ENCODE measurements at regions not wholly inside any gene's neighbourhood (a gene's known extent, or its start where the extent isn't known, plus 50 kb on each side); places are given as distances from the start of the nearest gene placed in this dataset.

GRCh38 chr6:131382631-131383030 is 190.4 kb upstream of the ARG1 start:
- no peak for DNase-seq (ENCODE audit: low spot score)
- H3K4me3 Mint-ChIP-seq (ENCODE audit: unreplicated experiment) = no peak overlapping the region

GRCh38 chr6:131383421-131384411 is 189.3 kb upstream of the ARG1 start:
- Mint-ChIP-seq H3K9me3 (ENCODE audit: low read depth) (peaks cover 4% of the 10 kb centered on the region), H3K36me3 (ENCODE audit: low read depth) (no peaks in the 10 kb centered on the region), H3K27me3 (ENCODE audit: low read depth) (peaks cover 4% of the 10 kb centered on the region), H3K4me3 (ENCODE audit: unreplicated experiment) (no peak overlapping the region), H3K4me1 (ENCODE audit: low read depth) (peaks cover 19% of the 10 kb centered on the region), H3K27ac (ENCODE audit: unreplicated experiment) (peak overlapping the region; percentile 1)
- no peak for DNase-seq (ENCODE audit: low spot score)
- no peak for TF ChIP-seq CTCF (IDR thresholded peaks at IDR 0.05)

More at GRCh38 chr6:131382631-131383030, 190.4 kb upstream of the ARG1 start:
- Mint-ChIP-seq H3K9me3 (ENCODE audit: low read depth) (peaks cover 4% of the 10 kb centered on the region), H3K36me3 (ENCODE audit: low read depth) (no peaks in the 10 kb centered on the region), H3K27ac (ENCODE audit: unreplicated experiment) (no peak overlapping the region), H3K4me1 (ENCODE audit: low read depth) (peaks cover 19% of the 10 kb centered on the region), H3K27me3 (ENCODE audit: low read depth) (no peaks in the 10 kb centered on the region)
- no peak for TF ChIP-seq CTCF (IDR thresholded peaks at IDR 0.05)

- H3K27ac Mint-ChIP-seq (ENCODE audit: unreplicated experiment) = no peak overlapping the region
- H3K9me3 Mint-ChIP-seq (ENCODE audit: low read depth) = no peaks in the 10 kb centered on the region
- H3K27me3 Mint-ChIP-seq (ENCODE audit: low read depth) = peaks cover 11% of the 10 kb centered on the region
- DNase-seq (ENCODE audit: low spot score) = no peak
- H3K36me3 Mint-ChIP-seq (ENCODE audit: low read depth) = no peaks in the 10 kb centered on the region
- H3K4me1 Mint-ChIP-seq (ENCODE audit: low read depth) = peaks cover 13% of the 10 kb centered on the region
- TF ChIP-seq CTCF (IDR thresholded peaks at IDR 0.05) = no peak
- H3K4me3 Mint-ChIP-seq (ENCODE audit: unreplicated experiment) = no peak overlapping the region
These were observed 185.2 kb upstream of the ARG1 start for GRCh38 chr6:131387562-131388447.

GRCh38 chr6:131390322-131390721 is 182.7 kb upstream of the ARG1 start:
- H3K27ac Mint-ChIP-seq (ENCODE audit: unreplicated experiment) = no peak overlapping the region
- DNase-seq (ENCODE audit: low spot score) = no peak
- no peaks in the 10 kb centered on the region for H3K4me1 Mint-ChIP-seq (ENCODE audit: low read depth)
- H3K36me3 Mint-ChIP-seq (ENCODE audit: low read depth) = peaks cover 2% of the 10 kb centered on the region
- H3K27me3 Mint-ChIP-seq (ENCODE audit: low read depth) = peaks cover 11% of the 10 kb centered on the region
- no peak for TF ChIP-seq CTCF (IDR thresholded peaks at IDR 0.05)
- peaks cover 10% of the 10 kb centered on the region for H3K9me3 Mint-ChIP-seq (ENCODE audit: low read depth)
- no peak overlapping the region for H3K4me3 Mint-ChIP-seq (ENCODE audit: unreplicated experiment)

- Mint-ChIP-seq H3K4me1 (ENCODE audit: low read depth) (no peaks in the 10 kb centered on the region), H3K9me3 (ENCODE audit: low read depth) (peaks cover 10% of the 10 kb centered on the region), H3K4me3 (ENCODE audit: unreplicated experiment) (no peak overlapping the region), H3K36me3 (ENCODE audit: low read depth) (peaks cover 2% of the 10 kb centered on the region), H3K27me3 (ENCODE audit: low read depth) (peaks cover 11% of the 10 kb centered on the region), H3K27ac (ENCODE audit: unreplicated experiment) (no peak overlapping the region)
- DNase-seq (ENCODE audit: low spot score) = no peak
- no peak for TF ChIP-seq CTCF (IDR thresholded peaks at IDR 0.05)
These were observed 181.9 kb upstream of the ARG1 start for GRCh38 chr6:131391116-131391515.

Data from chondrocyte (in vitro differentiated cells).